Sigmoid colon (tissue), 6 donors: ENCODE measurements at regions not wholly inside any gene's neighbourhood (a gene's known extent, or its start where the extent isn't known, plus 50 kb on each side); places are given as distances from the start of the nearest gene placed in this dataset.

Experiments
- DNase-seq: peaks from one replicate; pipeline ENCODE4 v3.0.0-alpha.2; 2019
- H3K27ac ChIP-seq, 4 donors: fragments of 200-600 bp; sonication (generic); one replicate each; pipeline ENCODE4 v1.5.1; 2016 to 2019; ENCODE audit warnings: mild to moderate bottlenecking in 1 of 4
- H3K27me3 ChIP-seq, 3 donors: fragments of 200-600 bp; sonication (generic); one replicate each; pipeline ENCODE4 v1.5.1; 2019; ENCODE audit warnings: mild to moderate bottlenecking in 1 of 3
- H3K36me3 ChIP-seq, 4 donors: fragments of 200-600 bp; sonication (generic); one replicate each; pipeline ENCODE4 v1.5.1; 2016 to 2019
- H3K4me1 ChIP-seq, 4 donors: fragments of 200-600 bp; sonication (generic); one replicate each; pipeline ENCODE4 v1.5.1; 2017 to 2019
- H3K4me3 ChIP-seq, 4 donors: fragments of 200-600 bp; sonication (generic); one replicate each; pipeline ENCODE4 v1.5.1; 2017 to 2019; ENCODE audit warnings: mild to moderate bottlenecking in 2 of 4, moderate library complexity in 1 of 4
- H3K9me3 ChIP-seq, 4 donors: fragments of 200-600 bp in 3 of 4; sonication (generic) in 3 of 4; one replicate each; pipeline versions ENCODE4 v1.5.1 to v1.6.1; 2013 to 2019
- EP300 ChIP-seq, 4 donors: sonication (generic); formaldehyde crosslinking; IDR thresholded peaks; one replicate each; pipeline ENCODE4 v1.6.1; 2017; ENCODE audit warnings: antibody characterized with exemption in 4 of 4
- POLR2A ChIP-seq, 2 donors: fragments of 450-650 bp; IDR thresholded peaks; one replicate each; pipeline ENCODE4 v1.6.1; 2016; ENCODE audit warnings: antibody characterized with exemption in 2 of 2, mild to moderate bottlenecking in 2 of 2, moderate library complexity in 2 of 2
- POLR2AphosphoS5 ChIP-seq, 4 donors: sonication (generic); formaldehyde crosslinking; IDR thresholded peaks; one replicate each; pipeline ENCODE4 v1.6.1; 2017; ENCODE audit warnings: antibody characterized with exemption in 4 of 4
- WGBS, 2 donors: extraction: QIAGEN DNeasy Blood & Tissue Kit; methylation state at CpG; one replicate each; pipeline ENCODE4 v1.1.7; 2013; 5-methylcytosine and 5-hydroxymethylcytosine counted together
- intact Hi-C: fragments of 100-400 bp; cut with DNase I; formaldehyde crosslinking; loops from one replicate; pipeline ENCODE4 v1.15.1; 2023
- TF ChIP-seq, protein P1 (sequence below), 4 experiments: fragments of 450-650 bp in 3 of 4; fragments of 200-600 bp in 1 of 4; IDR thresholded peaks; one replicate each; pipeline ENCODE4 v1.5.1; 2016 to 2019; ENCODE audit warnings: antibody characterized with exemption in 4 of 4, mild to moderate bottlenecking in 3 of 4, moderate library complexity in 2 of 4
- donor health status: healthy with polysubstance abuse.
- donor health status: healthy.

GRCh38 chrX:121333942-121334341, 286.5 kb downstream of the GLUD2 start:
- Histone ChIP-seq H3K4me3 (no peak overlapping the region), H3K27ac (no peak overlapping the region), H3K9me3 (no peaks in the 10 kb centered on the region), H3K4me1 (no peaks in the 10 kb centered on the region), H3K27me3 (no peaks in the 10 kb centered on the region), H3K36me3 (no peaks in the 10 kb centered on the region)
- TF ChIP-seq, protein P1, sequence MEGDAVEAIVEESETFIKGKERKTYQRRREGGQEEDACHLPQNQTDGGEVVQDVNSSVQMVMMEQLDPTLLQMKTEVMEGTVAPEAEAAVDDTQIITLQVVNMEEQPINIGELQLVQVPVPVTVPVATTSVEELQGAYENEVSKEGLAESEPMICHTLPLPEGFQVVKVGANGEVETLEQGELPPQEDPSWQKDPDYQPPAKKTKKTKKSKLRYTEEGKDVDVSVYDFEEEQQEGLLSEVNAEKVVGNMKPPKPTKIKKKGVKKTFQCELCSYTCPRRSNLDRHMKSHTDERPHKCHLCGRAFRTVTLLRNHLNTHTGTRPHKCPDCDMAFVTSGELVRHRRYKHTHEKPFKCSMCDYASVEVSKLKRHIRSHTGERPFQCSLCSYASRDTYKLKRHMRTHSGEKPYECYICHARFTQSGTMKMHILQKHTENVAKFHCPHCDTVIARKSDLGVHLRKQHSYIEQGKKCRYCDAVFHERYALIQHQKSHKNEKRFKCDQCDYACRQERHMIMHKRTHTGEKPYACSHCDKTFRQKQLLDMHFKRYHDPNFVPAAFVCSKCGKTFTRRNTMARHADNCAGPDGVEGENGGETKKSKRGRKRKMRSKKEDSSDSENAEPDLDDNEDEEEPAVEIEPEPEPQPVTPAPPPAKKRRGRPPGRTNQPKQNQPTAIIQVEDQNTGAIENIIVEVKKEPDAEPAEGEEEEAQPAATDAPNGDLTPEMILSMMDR (IDR thresholded peaks at IDR 0.05), result no peak
- no peak for TF ChIP-seq EP300 (IDR thresholded peaks at IDR 0.05)
- TF ChIP-seq POLR2AphosphoS5 (IDR thresholded peaks at IDR 0.05), result no peak
- TF ChIP-seq POLR2A (IDR thresholded peaks at IDR 0.05), result no peak
- 44 to 52% methylated on average over 3 of the region's 3 CpGs for WGBS, 2 donors
- DNase-seq, result no peak
- intact Hi-C loops, result no loop called here

GRCh38 chrX:121336831-121337421, 289.5 kb downstream of the GLUD2 start:
- Histone ChIP-seq H3K4me3 (no peak overlapping the region), H3K27ac (no peak overlapping the region), H3K27me3 (no peaks in the 10 kb centered on the region), H3K36me3 (no peaks in the 10 kb centered on the region), H3K4me1 (no peaks in the 10 kb centered on the region), H3K9me3 (no peaks in the 10 kb centered on the region)
- intact Hi-C loops, result no loop called here
- no peak for TF ChIP-seq POLR2A (IDR thresholded peaks at IDR 0.05)
- no peak for TF ChIP-seq POLR2AphosphoS5 (IDR thresholded peaks at IDR 0.05)
- TF ChIP-seq EP300 (IDR thresholded peaks at IDR 0.05), result no peak
- TF ChIP-seq, protein P1 (IDR thresholded peaks at IDR 0.05), result no peak
- 54 to 82% methylated on average over 4 of the region's 4 CpGs for WGBS, 2 donors
- DNase-seq, result no peak

DNA sequence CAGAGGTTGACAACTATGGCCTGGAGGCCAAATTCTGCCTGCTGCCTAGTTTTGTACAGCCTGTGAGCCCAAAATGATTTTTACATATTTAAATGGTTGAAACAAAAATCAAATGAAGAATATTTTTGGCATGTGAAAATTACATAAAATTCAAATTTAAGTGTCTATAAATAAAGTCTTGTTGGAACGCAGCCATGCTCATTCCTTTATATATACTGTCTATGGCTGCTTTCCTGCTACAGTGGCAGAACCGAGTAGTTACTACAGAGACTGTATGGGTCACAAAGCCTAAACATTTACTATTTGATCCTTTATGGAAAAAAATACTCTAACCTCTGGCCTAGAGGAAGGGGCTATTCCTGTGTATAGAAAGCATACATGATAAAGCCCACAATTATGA, 290.4 kb downstream of the GLUD2 start:
- Histone ChIP-seq H3K4me3 (no peak overlapping the region), H3K4me1 (no peaks in the 10 kb centered on the region), H3K9me3 (no peaks in the 10 kb centered on the region), H3K27ac (no peak overlapping the region), H3K27me3 (no peaks in the 10 kb centered on the region), H3K36me3 (no peaks in the 10 kb centered on the region)
- DNase-seq, result no peak
- no peak for TF ChIP-seq POLR2AphosphoS5 (IDR thresholded peaks at IDR 0.05)
- TF ChIP-seq, protein P1 (IDR thresholded peaks at IDR 0.05), result no peak
- TF ChIP-seq EP300 (IDR thresholded peaks at IDR 0.05), result no peak
- no peak for TF ChIP-seq POLR2A (IDR thresholded peaks at IDR 0.05)
- WGBS, 2 donors, result 76 to 81% methylated on average over 2 of the region's 2 CpGs
- intact Hi-C loops, result no loop called here

DNA sequence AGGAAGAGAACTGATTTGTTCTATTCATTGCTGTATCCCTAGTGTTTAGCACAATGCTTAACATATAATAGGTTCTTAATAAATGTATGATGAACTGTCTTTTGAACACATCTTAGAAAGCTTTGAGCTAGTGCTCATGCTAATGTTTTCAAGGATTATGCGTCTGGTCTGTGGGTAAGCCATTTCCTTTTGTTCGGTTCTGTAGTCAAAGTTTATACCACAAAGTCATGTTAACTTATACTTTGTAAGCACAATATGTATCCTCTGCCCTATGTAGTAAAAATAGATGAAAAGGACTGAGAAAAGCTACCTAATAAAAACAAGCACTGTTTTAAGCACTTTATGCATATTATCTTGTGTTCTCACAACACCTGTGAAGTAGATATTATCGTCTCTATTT, 301.9 kb downstream of the GLUD2 start:
- 67 to 87% methylated on average over 3 of the region's 3 CpGs for WGBS, 2 donors
- H3K4me3 ChIP-seq, result no peak overlapping the region
- no peaks in the 10 kb centered on the region for H3K36me3 ChIP-seq
- H3K9me3 ChIP-seq, result no peaks in the 10 kb centered on the region
- no peak overlapping the region for H3K27ac ChIP-seq
- no peaks in the 10 kb centered on the region for H3K27me3 ChIP-seq
- intact Hi-C loops, result no loop called here
- H3K4me1 ChIP-seq, result no peaks in the 10 kb centered on the region
- DNase-seq, result no peak
- TF ChIP-seq EP300 (IDR thresholded peaks at IDR 0.05) (no peak), POLR2A (IDR thresholded peaks at IDR 0.05) (no peak), POLR2AphosphoS5 (IDR thresholded peaks at IDR 0.05) (no peak)
- TF ChIP-seq, protein P1 (IDR thresholded peaks at IDR 0.05), result no peak
